GM12892 (cell line): ENCODE measurements at regions not wholly inside any gene's neighbourhood (a gene's known extent, or its start where the extent isn't known, plus 50 kb on each side); places are given as distances from the start of the nearest gene placed in this dataset.
"Not testable (repeated sequence)": the region's sequence is repeated elsewhere in the genome, so short reads cannot be mapped to it uniquely, and the experiment has no call there.

Source experiments
- DNase-seq: peaks from one replicate; pipeline ENCODE4 v3.0.0; 2011; ENCODE audit not compliant: insufficient read length
- FAIRE-seq: peaks from 2 replicates; lab custom pipeline; 2011; peaks lifted over from hg19 to GRCh38; lab: Jason Lieb, UNC
- POLR2A ChIP-seq: IDR thresholded peaks from 2 replicates; pipeline ENCODE4 v1.6.1; 2011; ENCODE audit warnings: low read depth, low read length, control low read depth
- POLR2AphosphoS5 ChIP-seq: IDR thresholded peaks from 2 replicates; pipeline ENCODE4 v1.6.1; 2011; ENCODE audit warnings: low read depth, low read length, control low read depth
- TAF1 ChIP-seq: IDR thresholded peaks from 2 replicates; pipeline ENCODE4 v1.6.1; 2011; ENCODE audit warnings: low read depth, mild to moderate bottlenecking, control low read depth, low read length, borderline replicate concordance

- FAIRE-seq, result no peak
- DNase-seq, result no peak
- no peak for TF ChIP-seq POLR2A
- TF ChIP-seq POLR2AphosphoS5, result no peak
- TF ChIP-seq TAF1, result no peak
Observed at GRCh38 chr5:127133071-127133470, 59.8 kb upstream of the C5orf63 start.

- FAIRE-seq, result no peak
- DNase-seq, result no peak
- TF ChIP-seq TAF1 (no peak), POLR2A (no peak), POLR2AphosphoS5 (no peak)
Observed at GRCh38 chr5:127136908-127137307, 63.6 kb upstream of the C5orf63 start.

GRCh38 chr5:127143722-127144121, 70.4 kb upstream of the C5orf63 start:
- FAIRE-seq (no peak), DNase-seq (no peak)
- TF ChIP-seq POLR2AphosphoS5, result no peak
- no peak for TF ChIP-seq TAF1
- no peak for TF ChIP-seq POLR2A

- no peak for FAIRE-seq
- no peak for TF ChIP-seq TAF1
- no peak for TF ChIP-seq POLR2A
- no peak for TF ChIP-seq POLR2AphosphoS5
Observed at GRCh38 chr5:127153031-127153430, 79.7 kb upstream of the C5orf63 start.

GRCh38 chr5:127153521-127153920, 80.2 kb upstream of the C5orf63 start:
- no peak for DNase-seq
- TF ChIP-seq POLR2AphosphoS5, result no peak
- no peak for TF ChIP-seq POLR2A
- no peak for TF ChIP-seq TAF1
- no peak for FAIRE-seq

More at GRCh38 chr5:127153031-127153430, 79.7 kb upstream of the C5orf63 start:
- DNase-seq, result no peak

GRCh38 chr5:127163750-127164149, 90.4 kb upstream of the C5orf63 start:
- DNase-seq (no peak), FAIRE-seq (no peak)
- no peak for TF ChIP-seq POLR2A
- no peak for TF ChIP-seq TAF1
- TF ChIP-seq POLR2AphosphoS5, result no peak

GRCh38 chr5:127170918-127171600, 97.8 kb upstream of the C5orf63 start:
- no peak for TF ChIP-seq POLR2A
- no peak for TF ChIP-seq TAF1
- TF ChIP-seq POLR2AphosphoS5, result no peak
- DNase-seq (no peak), FAIRE-seq (no peak)

GRCh38 chr5:127176769-127177168, 103.5 kb upstream of the C5orf63 start:
- TF ChIP-seq POLR2A (no peak), POLR2AphosphoS5 (no peak)
- DNase-seq, result no peak
- FAIRE-seq, result no peak

- FAIRE-seq, DNase-seq: not testable (repeated sequence)
Observed at GRCh38 chr5:127182631-127183030, 108.0 kb upstream of the MEGF10 start.

- no peak for FAIRE-seq
- DNase-seq, result no peak
- TF ChIP-seq POLR2AphosphoS5 (no peak), POLR2A (no peak), TAF1 (no peak)
Observed at GRCh38 chr5:127183332-127183731, 107.3 kb upstream of the MEGF10 start.

GRCh38 chr5:127184851-127185250, 105.7 kb upstream of the MEGF10 start:
- FAIRE-seq (no peak), DNase-seq (no peak)
- no peak for TF ChIP-seq POLR2A
- TF ChIP-seq TAF1, result no peak
- TF ChIP-seq POLR2AphosphoS5, result no peak

- DNase-seq (no peak), FAIRE-seq (no peak)
- no peak for TF ChIP-seq POLR2A
- no peak for TF ChIP-seq TAF1
- no peak for TF ChIP-seq POLR2AphosphoS5
Observed at GRCh38 chr5:127186657-127187056, 103.9 kb upstream of the MEGF10 start.
